CD4-positive, alpha-beta T cell treated with Interleukin-6 for 4 hours (primary cell): ENCODE measurements at regions not wholly inside any gene's neighbourhood (a gene's known extent, or its start where the extent isn't known, plus 50 kb on each side); places are given as distances from the start of the nearest gene placed in this dataset.

Experiments used
- DNase-seq: peaks from one replicate; pipeline ENCODE4 v3.0.0-alpha.2; 2020; ENCODE audit warnings: mixed read lengths

DNA sequence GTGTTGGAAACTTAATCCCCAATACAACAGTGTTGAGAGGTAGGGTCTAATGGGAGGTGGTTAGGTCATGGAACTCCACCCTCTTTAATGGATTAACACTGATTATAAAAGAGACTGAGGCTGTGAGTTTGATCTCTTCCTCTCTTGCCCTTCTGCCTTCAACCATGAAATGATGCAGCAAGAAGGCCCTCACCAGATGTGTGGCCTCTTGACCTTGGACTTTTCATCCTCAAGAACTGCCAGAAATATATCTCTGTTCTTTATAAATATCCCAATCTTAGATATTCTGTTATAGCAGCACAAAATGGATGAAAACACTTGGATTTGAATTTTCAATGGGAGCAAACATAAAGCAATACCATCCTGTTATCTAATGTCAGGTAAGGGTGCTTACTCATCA lies 67.6 kb downstream of the NMUR2 start:
- no peak for DNase-seq

DNA sequence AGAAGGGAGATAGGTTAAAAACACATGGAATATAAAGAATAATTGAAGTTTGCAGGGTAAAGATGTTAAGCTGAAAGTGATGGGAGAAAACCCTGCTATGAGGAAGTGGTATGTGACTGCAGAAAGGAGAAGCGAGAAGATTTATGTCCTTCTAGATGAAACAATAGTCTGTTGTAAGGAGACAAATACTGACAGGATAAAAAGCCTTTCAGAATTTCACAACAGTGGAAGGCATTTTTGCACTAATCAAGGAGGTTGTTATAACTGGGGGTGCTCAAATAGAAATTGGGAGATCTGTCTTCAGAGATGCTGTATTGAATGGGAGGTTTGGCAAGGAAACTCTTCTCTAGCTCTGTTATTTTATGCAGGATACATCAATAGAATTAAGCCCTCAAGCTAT lies 69.6 kb downstream of the NMUR2 start:
- DNase-seq, result no peak

DNA sequence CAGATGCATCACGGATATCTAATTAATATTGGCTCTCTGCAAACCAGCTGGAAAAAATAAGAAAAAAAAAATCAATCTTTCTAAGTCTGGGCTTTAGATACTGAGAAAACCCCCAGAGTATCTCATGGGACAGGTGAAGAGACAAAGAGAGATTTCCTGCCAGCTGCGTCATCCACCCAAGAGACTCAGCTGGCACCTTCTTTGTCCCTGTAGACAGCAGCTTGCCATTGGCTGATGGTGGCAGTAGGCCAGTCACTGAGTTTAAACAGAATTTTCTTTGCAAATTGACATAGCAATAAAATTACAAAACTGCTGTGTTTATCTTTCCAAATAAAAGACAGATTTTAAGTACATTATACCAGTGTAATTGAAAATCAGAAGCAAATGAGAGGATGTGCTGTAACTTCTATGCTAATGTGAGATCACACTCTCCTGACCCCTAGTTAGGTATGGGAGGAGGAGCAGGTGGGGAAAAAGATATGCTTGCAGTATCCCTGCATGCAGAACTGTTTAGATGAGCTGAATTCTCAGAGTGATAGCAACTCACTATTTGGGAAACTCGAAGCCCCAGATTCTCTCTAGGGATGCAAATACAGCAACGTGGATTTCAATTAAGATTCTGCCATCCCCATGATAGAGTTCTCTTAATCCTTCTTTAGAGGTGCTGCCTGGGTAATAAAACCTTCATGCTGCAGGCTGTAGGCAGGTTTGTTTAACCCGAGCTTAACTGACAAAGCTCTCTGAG lies 72.2 kb downstream of the NMUR2 start:
- DNase-seq, result no peak

DNA sequence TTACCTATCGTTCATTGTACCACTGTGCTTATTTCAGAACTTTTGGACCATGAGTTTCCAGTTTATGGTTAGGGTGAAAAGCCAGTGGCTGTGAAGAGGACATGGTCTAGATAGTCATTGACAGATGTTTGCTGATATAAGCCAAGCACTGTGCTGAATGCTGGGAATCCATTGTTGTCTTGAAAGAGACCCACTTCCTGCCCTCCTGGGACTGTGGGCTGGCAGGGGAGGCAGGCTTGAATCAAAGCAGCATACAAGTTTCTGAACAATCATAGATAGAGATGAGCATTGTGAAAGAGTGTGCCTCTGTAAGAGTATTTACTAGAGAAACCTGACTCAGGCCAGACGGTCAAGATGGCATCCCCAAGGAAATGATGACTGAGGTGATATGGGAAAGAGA lies 73.4 kb downstream of the NMUR2 start:
- DNase-seq, result no peak

DNA sequence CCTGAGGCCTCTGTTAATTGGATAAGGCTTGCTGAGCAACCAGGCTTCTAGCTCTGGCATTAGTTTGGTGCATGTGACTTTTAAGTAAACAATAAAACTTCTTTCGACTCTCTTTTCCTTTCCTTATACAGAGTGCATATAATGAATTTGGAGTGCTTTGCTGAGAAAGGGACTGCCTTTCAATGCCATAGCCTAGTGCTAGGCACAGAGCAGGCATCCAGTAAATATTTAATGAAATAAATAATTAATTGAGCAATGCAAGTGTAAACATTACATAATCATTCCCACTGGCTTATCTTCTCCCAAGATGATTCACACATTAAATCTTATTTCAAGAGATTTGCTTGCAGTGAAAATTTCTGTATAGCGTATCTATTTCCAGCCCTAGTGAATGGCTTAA lies 74.1 kb downstream of the NMUR2 start:
- DNase-seq, result no peak

DNA sequence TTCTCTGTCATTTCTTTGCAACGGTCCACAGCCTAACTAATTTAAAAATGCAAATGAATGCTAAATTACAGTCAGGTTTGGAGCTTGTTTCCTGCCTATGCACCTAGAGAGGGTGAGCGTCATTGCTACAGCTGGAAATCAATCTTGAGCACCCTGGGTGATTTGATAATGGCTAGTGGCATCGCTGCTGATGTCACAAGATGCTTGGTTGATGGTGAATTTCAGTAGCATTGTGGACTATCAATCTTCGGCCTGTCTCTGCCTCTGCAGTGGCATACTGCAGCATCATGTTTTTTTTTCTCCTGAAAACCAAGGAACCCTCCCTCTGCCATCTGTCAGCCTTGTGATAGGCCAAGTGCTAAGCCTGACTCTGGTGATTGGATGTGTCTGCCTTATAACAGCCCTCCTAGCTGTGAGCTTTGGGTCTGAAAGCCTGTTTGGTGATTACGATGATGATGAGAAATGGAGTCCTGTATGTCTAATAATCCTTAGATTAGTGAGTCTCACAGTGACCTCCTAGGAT lies 75.3 kb downstream of the NMUR2 start:
- DNase-seq, result no peak

DNA sequence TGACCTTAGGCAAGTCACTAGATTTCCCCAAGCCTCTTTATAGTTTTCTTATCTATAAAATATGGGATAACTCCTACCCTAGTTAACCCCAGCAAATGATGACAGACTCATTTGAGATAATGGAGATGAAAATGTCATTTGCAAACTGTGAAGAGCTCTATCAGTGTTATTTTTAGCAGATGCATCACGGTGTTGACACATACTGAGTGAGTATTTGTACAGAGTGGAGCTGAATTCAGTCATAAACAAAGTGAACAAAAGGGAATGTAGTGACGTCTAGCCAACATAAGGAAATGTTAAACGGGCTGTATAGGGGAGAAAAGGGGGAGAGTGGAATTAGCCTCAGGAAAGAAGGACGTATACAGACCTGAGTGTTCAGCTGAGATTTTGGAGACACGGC lies 75.9 kb downstream of the NMUR2 start:
- no peak for DNase-seq

DNA sequence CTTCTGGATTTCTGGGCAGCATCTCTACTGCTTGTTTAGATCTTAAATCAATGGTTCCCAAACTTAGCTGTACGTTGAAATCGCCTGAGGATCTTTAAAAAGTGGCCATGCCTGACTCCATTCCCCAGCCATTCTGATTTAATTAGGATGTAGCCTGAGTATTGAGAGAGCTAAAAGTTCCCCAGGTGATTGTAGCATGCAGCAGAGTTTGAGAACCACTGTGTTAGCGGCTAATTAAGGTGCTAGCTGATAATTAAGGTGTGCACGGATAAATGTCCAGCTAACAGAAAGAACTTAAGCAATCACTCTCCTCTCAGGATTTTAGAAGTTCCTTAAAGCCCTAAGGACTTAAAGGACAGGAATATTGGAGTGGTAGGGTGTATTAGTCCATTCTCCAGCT lies 89.1 kb downstream of the NMUR2 start:
- DNase-seq, result no peak

DNA sequence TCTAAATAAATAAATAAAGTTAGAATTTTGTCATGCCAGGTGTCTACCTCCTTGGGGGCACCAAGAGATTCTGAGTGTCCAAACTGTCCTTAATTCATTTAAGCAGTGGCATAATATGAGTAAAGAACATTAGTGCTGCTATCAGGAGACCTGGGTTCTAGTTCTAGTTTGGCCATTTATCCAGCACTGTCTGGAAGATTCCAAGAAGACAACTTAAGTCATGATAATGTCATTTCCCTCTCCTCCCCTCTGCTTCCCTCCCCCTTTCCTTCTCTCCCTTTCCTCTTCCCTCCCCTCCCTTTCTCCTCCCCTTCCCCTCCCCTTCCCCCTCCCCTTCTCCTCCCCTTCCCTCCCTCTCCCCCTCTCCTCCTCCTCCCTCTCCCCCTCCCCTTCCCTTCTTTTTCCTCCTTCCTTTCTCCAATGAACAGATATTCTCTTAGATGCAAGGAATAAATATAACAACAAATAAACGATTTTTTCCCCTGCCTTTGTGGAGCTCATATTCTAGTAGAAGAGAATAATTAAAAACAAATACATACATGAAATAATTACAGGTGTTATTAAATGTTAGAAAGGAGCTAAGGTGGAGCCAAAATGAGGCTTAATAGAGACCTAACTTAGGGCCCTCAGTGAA lies 90.8 kb downstream of the NMUR2 start:
- no peak for DNase-seq

DNA sequence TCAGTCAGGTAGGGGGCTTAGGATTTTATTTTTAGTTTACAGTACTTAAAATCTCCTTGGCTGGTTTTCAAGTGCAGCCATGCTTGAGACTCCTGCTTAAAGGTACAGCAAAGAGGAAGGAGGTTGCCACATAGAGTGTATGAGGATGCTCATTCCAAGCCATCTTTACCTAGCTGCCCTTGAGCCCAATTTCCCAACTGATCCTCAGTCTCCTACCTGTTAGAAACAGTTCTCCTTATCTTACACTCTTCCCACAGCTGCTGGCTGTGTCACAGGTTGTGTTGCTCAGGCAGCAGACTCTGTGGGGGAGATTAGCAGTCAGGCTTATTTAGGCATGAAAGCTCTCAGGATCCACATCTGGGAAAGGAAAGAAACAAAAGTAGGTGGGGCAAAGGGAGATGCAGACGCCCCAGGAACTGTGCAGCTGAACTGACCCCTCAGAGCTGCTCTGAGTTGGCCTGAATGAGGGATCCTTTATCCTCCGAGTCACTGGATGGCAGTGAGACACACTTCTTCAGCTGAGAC lies 95.1 kb downstream of the NMUR2 start:
- DNase-seq, result no peak

DNA sequence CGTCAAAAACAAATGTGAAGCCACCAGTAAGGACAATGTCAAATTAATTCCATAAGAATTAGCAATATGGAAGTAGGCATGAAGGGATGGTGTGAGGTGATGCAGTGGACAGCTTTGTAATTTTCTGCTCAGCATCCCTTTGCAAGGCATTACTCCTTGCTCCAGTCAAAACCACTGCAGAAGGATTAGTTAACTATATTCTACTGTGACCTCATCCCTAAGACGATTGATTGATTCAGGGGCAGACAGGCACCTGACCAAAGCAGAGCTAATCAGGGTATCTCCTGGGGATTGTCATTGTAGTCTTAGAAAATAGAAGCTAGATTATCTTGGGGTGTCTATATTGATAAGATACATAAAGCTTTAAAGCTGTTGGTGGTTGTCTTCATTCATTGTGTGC lies 98.7 kb downstream of the NMUR2 start:
- DNase-seq, result no peak

DNA sequence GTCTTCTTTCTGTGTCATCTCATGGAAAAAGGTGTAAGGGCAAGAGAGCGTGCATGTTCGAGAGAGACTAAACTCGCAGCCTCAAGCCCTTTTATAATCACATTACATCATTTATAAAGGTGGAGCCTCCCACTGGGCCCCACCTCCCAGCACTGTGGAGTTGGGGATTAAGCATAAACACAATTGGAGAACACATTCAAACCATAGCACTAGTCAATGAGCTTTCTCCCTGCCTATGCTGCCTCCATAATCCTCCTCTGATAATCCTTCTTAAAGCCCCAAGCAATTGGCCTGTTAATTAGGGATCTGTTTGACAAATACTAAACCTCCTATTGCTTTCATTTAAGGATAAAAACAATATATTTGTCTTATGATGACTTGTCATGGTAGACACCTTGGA lies 99.6 kb downstream of the NMUR2 start:
- no peak for DNase-seq

DNA sequence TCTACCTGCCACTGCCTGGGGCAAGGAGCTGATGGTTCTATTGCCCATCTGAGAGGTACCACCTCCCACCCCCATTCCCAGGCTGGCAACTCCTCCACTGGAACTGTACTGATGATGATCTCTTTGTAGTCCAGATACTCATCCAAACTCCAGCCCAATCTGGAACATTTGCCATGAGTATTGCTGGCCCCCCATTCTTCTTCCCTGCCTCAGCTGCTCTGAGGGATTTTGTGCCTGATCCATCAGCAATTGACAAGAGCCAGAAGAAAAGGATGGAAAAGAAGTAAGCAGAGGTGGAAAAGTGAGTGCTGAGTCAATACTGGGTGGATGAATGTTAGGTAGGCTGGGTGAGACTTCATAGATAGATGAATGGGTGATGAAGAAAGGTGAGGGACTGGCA lies 101.2 kb downstream of the NMUR2 start:
- DNase-seq, result no peak

DNA sequence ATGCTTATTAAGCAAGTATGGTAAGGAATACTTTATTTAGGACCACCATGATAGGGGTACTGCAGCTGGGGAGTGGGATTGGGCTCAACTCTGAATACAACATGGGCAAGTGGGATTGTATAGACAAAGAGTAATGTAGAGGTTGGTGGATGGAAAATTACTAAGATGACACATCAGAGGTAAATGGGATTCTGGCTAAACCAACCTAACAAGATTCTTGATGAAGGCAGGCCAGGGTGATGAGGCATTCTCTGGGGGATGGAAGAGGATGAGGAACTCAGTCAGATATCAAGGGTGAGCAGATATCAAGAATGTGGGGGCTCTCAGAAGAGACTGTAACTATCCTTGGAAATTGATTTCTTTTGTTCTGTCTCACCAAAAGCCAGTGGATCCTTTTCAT lies 107.2 kb downstream of the NMUR2 start:
- no peak for DNase-seq

DNA sequence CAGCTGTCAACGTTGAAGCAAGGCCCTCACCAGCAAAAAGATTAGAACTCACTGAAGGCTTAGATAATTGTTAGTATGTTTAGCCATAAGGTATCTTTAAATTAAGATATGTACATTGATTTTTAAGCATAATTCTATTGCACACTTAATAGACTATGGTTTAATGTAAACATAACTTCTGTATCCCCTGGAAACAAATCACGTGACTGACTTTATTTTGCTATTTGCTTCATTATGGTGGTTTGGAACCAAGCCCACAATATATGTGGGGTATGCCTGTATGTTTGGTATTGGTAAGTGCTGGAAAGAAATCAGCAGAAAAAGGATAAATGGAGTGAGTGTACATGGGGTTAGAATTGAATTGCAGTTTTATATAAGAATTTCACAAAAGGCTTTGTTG lies 111.9 kb downstream of the NMUR2 start:
- DNase-seq, result no peak

DNA sequence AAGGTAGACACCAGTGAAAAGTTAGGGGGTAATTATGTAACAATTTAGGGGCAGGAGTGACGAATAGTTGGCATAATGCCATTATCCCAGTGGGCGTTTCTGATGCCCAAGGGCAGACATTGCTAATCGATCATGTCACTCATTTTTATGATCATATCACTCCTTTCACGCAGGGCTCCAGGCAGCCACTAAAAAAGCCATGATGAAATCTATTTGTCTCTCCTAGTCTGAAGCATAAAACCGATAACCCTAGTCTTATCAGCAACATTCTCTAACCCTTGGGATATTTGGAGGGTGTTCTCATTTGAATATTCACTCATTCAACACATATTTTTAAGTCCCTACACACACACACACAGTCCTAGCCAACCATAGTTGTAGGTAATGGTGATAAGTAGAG lies 114.9 kb downstream of the NMUR2 start:
- DNase-seq, result no peak

DNA sequence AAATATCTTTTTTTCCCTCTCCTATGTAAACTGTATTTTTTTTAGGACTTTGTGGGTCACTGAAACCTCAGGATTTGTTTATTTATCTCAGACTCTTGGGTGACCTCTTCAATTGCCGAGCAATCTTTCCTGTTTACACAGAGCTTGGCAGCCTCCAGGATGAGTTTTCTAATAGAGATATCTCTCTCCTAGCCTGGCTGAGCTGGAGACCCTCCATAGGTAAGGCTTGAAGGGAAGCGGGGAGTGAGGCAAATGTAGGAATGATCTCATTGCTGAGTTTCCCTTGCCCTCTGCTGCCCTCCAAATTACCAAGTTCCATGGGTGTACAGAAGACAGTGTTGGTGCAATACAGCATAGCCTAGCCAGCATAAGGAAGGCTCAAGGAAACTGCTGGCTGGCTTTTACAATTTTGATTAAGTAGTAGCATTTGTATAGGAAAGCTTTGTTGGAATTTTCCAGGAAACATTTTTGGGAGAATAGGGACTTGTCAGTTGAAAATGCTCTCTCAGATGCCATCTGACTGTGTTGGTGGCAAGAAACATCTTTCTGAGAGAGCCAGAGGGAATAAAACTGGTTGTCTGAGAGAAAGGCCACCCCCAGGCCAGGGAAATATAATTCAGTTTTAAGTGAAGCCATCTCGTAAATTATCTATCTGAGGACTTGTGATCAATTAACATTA lies 116.0 kb downstream of the NMUR2 start:
- DNase-seq, result no peak

DNA sequence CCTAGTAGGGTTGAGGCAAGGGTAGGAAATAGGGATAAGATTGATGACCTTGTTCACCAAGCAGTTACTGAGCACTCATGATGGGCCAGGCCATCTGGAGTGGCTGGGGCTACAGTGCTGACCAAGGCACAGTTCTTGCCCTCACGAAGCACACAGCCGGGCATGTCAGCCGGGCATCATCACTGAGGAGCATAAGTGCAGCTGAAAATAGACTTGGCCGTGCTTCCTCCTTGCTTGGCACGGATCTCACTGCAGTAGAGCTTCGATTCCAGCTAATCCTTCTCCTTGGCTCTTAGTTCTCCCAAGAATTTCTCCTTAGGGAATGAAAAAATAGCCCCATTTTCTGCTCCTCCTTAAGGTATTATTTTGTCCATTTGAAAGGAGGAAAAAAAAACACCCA lies 116.6 kb downstream of the NMUR2 start:
- no peak for DNase-seq

DNA sequence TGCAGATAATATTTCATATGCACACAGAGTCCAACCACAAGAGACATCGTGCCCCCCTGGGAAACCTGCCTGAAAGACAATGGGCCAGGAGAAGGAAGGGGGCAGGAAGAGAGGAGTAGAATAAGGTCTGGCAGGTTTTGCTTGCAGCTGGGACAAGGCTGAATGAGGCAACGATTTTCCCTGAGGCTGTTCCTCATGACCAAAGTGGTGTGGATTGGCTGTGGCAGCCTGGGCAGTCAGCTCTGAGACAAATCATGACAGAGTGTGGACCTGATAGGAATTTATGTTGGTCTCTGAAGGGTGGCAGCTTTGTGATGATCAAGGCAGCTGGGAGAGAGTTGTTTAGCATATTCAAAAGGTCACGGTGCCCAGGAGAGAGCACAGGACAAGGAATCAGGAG lies 119.3 kb downstream of the NMUR2 start:
- no peak for DNase-seq

DNA sequence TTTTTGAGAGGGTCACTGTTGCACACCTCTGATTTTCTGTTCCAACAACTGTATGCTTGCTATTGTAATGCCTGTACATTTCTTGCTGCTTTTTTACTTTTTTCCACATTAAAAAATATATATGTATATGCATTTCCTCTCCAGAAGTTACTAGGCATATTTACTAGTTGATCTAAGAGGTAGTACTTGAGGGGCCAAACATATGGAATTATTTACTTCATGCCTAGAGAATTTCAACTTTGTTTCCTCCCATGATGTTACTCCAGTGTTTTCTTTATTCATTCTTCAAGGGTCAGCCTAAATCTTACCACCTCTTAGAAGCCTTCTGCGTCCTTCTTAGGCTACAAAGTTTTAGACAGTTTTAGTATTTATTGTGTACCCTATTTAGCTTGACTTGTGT lies 122.7 kb downstream of the NMUR2 start:
- no peak for DNase-seq

DNA sequence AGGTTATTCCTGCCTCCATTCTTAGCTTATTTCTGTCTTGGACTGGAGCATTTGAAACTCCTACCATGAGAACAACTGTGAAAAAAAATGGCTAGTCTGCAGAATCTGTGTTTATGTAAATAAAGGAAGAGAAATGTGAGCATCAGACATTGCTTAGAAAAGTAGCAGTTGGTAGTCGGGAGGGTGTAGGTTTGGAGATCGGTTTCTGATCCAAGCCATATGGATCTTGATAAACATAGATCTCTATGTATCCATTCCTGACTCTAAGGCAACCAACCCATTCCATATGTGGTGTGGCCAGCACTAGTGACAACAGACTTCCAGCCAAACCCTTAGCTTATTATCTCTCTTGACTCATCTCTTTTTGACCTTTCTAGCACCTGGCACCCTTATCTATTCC lies 127.1 kb downstream of the NMUR2 start:
- no peak for DNase-seq

DNA sequence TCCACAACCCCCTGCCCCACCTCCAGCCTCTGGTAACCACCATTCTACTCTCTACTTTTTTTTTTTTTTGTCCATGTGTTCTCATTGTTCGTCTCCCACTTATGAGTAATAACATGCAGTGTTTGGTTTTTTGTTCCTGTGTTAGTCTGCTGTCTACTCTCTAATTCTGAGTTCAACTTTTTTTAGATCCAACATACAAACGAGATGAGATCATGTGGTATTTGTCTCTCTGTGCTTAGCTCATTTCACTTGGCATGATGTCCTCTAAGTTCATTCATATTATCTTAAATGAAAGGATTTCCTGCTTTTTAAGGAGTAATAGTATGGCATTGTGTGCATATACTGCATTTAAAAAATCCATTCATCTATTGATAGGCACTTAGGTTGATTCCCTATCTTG lies 130.9 kb downstream of the NMUR2 start:
- DNase-seq, result no peak

DNA sequence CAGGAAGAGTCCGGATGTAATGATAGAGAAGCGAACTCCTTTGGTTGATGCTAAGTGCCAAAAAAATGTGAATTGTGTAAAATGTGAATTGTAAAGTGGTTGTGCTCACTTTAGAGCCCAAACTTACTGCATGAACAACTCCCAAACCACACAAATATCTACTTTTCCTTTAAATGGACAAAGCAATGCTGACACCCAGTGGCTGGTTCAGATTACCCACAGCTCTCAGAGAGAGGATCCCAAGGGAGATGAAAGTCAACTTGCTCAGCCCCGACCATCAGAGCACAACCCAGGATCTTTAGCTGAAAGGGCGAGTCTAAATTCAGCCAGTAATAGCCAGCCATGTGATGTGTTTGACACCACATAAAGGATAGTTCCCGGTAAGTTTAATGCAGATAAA lies 133.7 kb downstream of the NMUR2 start:
- no peak for DNase-seq

DNA sequence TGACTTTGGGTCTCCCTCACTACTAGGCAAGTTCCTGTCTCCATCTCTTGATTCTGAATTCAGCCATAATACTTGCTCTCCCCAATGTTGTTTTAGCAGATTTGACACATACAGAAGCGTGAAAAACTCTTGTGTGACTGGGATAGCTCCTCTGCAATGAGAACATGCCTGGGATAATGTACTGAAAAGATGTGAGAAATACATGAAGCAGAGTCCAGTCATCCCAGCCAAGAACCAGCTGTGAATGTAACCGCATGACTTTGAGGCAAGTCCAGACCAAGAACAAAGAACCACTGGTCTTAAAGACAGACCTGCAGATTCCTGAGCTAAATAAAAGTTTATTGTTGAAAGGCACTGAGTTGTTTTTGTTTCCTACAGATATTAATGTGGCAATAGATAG lies 135.0 kb downstream of the NMUR2 start:
- no peak for DNase-seq
